CD4-positive, CD25-positive, alpha-beta regulatory T cell (primary cell): ENCODE measurements at regions not wholly inside any gene's neighbourhood (a gene's known extent, or its start where the extent isn't known, plus 50 kb on each side); places are given as distances from the start of the nearest gene placed in this dataset.

Source experiments
- ATAC-seq, 2 donors: fragments of 150-1000 bp; cut with Tn5 transposase; one replicate each; pipeline ENCODE4 v1.10.0; 2021; ENCODE audit warnings: low read depth in 2 of 2, moderate number of reproducible peaks in 2 of 2, moderate library complexity in 1 of 2
- DNase-seq, 3 donors: peaks; one replicate each; pipeline versions ENCODE4 v3.0.0 to v3.0.0-alpha.2; 2012 to 2022; ENCODE audit warnings: mixed read lengths in 1 of 3
- H3K27ac ChIP-seq: one replicate; pipeline ENCODE4 v1.7.0; 2013; ENCODE audit warnings: mild to moderate bottlenecking, low read length; ENCODE audit not compliant: insufficient read depth, poor library complexity, severe bottlenecking
- H3K27me3 ChIP-seq: one replicate; pipeline ENCODE4 v1.7.0; 2013; ENCODE audit warnings: low read length; ENCODE audit not compliant: control insufficient read depth, insufficient read depth
- H3K36me3 ChIP-seq: one replicate; pipeline ENCODE4 v1.7.0; 2013; ENCODE audit warnings: mild to moderate bottlenecking, low read length, moderate library complexity; ENCODE audit not compliant: control insufficient read depth, insufficient read depth
- H3K4me1 ChIP-seq: 2 replicates; pipeline ENCODE4 v1.7.0; 2013; ENCODE audit warnings: mild to moderate bottlenecking, low read length; ENCODE audit not compliant: insufficient read depth, control insufficient read depth, poor library complexity, severe bottlenecking
- H3K4me3 ChIP-seq: one replicate; pipeline ENCODE4 v1.7.0; 2013; ENCODE audit warnings: low read depth, mild to moderate bottlenecking, low read length, moderate library complexity
- H3K9me3 ChIP-seq, 2 experiments: 1 replicate in 1 of 2; 2 replicates in 1 of 2; pipeline ENCODE4 v1.7.0; 2013; ENCODE audit warnings: low read length in 2 of 2, mild to moderate bottlenecking in 1 of 2, moderate library complexity in 1 of 2; ENCODE audit not compliant: control insufficient read depth in 2 of 2
- H3K27ac Mint-ChIP-seq, 3 donors: one replicate each; pipeline ENCODE4 v1.8.0; 2020 to 2022; ENCODE audit warnings: mild to moderate bottlenecking in 3 of 3, mixed read lengths in 3 of 3, moderate library complexity in 2 of 3
- H3K27me3 Mint-ChIP-seq: one replicate; pipeline ENCODE4 v1.8.0; 2022; ENCODE audit warnings: mild to moderate bottlenecking, mixed read lengths
- H3K36me3 Mint-ChIP-seq: one replicate; pipeline ENCODE4 v1.8.0; 2020; ENCODE audit warnings: mixed read lengths
- H3K4me1 Mint-ChIP-seq, 4 donors: one replicate each; pipeline ENCODE4 v1.8.0; 2020 to 2022; ENCODE audit warnings: mixed read lengths in 4 of 4, mild to moderate bottlenecking in 1 of 4
- H3K4me3 Mint-ChIP-seq, 4 donors: one replicate each; pipeline ENCODE4 v1.8.0; 2020 to 2022; ENCODE audit warnings: mild to moderate bottlenecking in 4 of 4, mixed read lengths in 4 of 4, moderate library complexity in 3 of 4
- H3K9me3 Mint-ChIP-seq, 7 donors: one replicate each; pipeline ENCODE4 v1.8.0; 2020 to 2022; ENCODE audit warnings: mixed read lengths in 7 of 7, mild to moderate bottlenecking in 3 of 7, moderate library complexity in 2 of 7

- DNase-seq (no peak), ATAC-seq (no peak)
- Mint-ChIP-seq H3K27ac (no peak overlapping the region), H3K27me3 (no peaks in the 10 kb centered on the region), H3K4me1 (no peaks in the 10 kb centered on the region), H3K4me3 (no peak overlapping the region), H3K36me3 (no peaks in the 10 kb centered on the region), H3K9me3 (peaks cover 0 to 2% (median 0%) of the 10 kb centered on the region in 7 donors)
- Histone ChIP-seq H3K27me3 (no peaks in the 10 kb centered on the region), H3K27ac (no peak overlapping the region), H3K9me3 (no peaks in the 10 kb centered on the region), H3K36me3 (no peaks in the 10 kb centered on the region), H3K4me1 (no peaks in the 10 kb centered on the region), H3K4me3 (no peak overlapping the region)
Observed at GRCh38 chr2:18988631-18989232, 369.7 kb downstream of the OSR1 start.

- Histone ChIP-seq H3K27me3 (no peaks in the 10 kb centered on the region), H3K4me1 (no peaks in the 10 kb centered on the region), H3K9me3 (no peaks in the 10 kb centered on the region), H3K4me3 (no peak overlapping the region), H3K27ac (no peak overlapping the region), H3K36me3 (no peaks in the 10 kb centered on the region)
- Mint-ChIP-seq H3K4me1 (no peaks in the 10 kb centered on the region), H3K27ac (no peak overlapping the region), H3K4me3 (no peak overlapping the region), H3K36me3 (no peaks in the 10 kb centered on the region), H3K9me3 (peaks cover 0 to 2% (median 0%) of the 10 kb centered on the region in 7 donors), H3K27me3 (no peaks in the 10 kb centered on the region)
- ATAC-seq = no peak
- no peak for DNase-seq
Observed at GRCh38 chr2:18987592-18988073, 370.8 kb downstream of the OSR1 start.

GRCh38 chr2:18987016-18987415, 371.4 kb downstream of the OSR1 start:
- Histone ChIP-seq H3K36me3 (no peaks in the 10 kb centered on the region), H3K9me3 (no peaks in the 10 kb centered on the region), H3K4me1 (no peaks in the 10 kb centered on the region), H3K4me3 (no peak overlapping the region), H3K27me3 (no peaks in the 10 kb centered on the region), H3K27ac (no peak overlapping the region)
- DNase-seq = no peak
- no peaks in the 10 kb centered on the region for H3K27me3 Mint-ChIP-seq
- H3K27ac Mint-ChIP-seq = no peak overlapping the region
- no peaks in the 10 kb centered on the region for H3K4me1 Mint-ChIP-seq
- H3K9me3 Mint-ChIP-seq = peaks cover 0 to 2% (median 0%) of the 10 kb centered on the region in 7 donors
- H3K4me3 Mint-ChIP-seq = no peak overlapping the region
- H3K36me3 Mint-ChIP-seq = no peaks in the 10 kb centered on the region
- ATAC-seq = no peak

- Mint-ChIP-seq H3K9me3 (peaks cover 0 to 2% (median 0%) of the 10 kb centered on the region in 7 donors), H3K27me3 (no peaks in the 10 kb centered on the region), H3K36me3 (no peaks in the 10 kb centered on the region), H3K4me1 (no peaks in the 10 kb centered on the region), H3K27ac (no peak overlapping the region), H3K4me3 (no peak overlapping the region)
- no peak overlapping the region for H3K4me3 ChIP-seq
- H3K27ac ChIP-seq = no peak overlapping the region
- no peaks in the 10 kb centered on the region for H3K27me3 ChIP-seq
- no peaks in the 10 kb centered on the region for H3K36me3 ChIP-seq
- ATAC-seq (no peak), DNase-seq (no peak)
- H3K9me3 ChIP-seq = no peaks in the 10 kb centered on the region
- H3K4me1 ChIP-seq = no peaks in the 10 kb centered on the region
Observed at GRCh38 chr2:18986046-18986445, 372.4 kb downstream of the OSR1 start.

GRCh38 chr2:18980786-18981430, 377.5 kb downstream of the OSR1 start:
- no peaks in the 10 kb centered on the region for H3K9me3 ChIP-seq
- H3K27me3 Mint-ChIP-seq = no peaks in the 10 kb centered on the region
- no peaks in the 10 kb centered on the region for H3K4me1 Mint-ChIP-seq
- H3K9me3 Mint-ChIP-seq = peaks cover 0 to 5% (median 0%) of the 10 kb centered on the region in 7 donors
- no peaks in the 10 kb centered on the region for H3K36me3 Mint-ChIP-seq
- no peak overlapping the region for H3K4me3 ChIP-seq
- ATAC-seq (no peak), DNase-seq (no peak)
- no peak overlapping the region for H3K4me3 Mint-ChIP-seq
- H3K27ac ChIP-seq = no peak overlapping the region
- H3K4me1 ChIP-seq = no peaks in the 10 kb centered on the region
- H3K27me3 ChIP-seq = no peaks in the 10 kb centered on the region
- H3K27ac Mint-ChIP-seq = no peak overlapping the region
- no peaks in the 10 kb centered on the region for H3K36me3 ChIP-seq

- H3K27me3 ChIP-seq = no peaks in the 10 kb centered on the region
- Mint-ChIP-seq H3K4me1 (no peaks in the 10 kb centered on the region), H3K4me3 (no peak overlapping the region), H3K27me3 (no peaks in the 10 kb centered on the region), H3K36me3 (no peaks in the 10 kb centered on the region), H3K27ac (no peak overlapping the region), H3K9me3 (peaks cover 0 to 9% (median 0%) of the 10 kb centered on the region in 7 donors)
- no peak for DNase-seq
- no peaks in the 10 kb centered on the region for H3K9me3 ChIP-seq
- H3K36me3 ChIP-seq = no peaks in the 10 kb centered on the region
- H3K4me1 ChIP-seq = no peaks in the 10 kb centered on the region
- H3K4me3 ChIP-seq = no peak overlapping the region
- ATAC-seq = no peak
- no peak overlapping the region for H3K27ac ChIP-seq
Observed at GRCh38 chr2:18980104-18980785, 378.2 kb downstream of the OSR1 start.

- ATAC-seq (no peak), DNase-seq (no peak)
- Mint-ChIP-seq H3K36me3 (no peaks in the 10 kb centered on the region), H3K27ac (no peak overlapping the region), H3K9me3 (peaks cover 0 to 9% (median 1%) of the 10 kb centered on the region in 7 donors), H3K4me3 (no peak overlapping the region), H3K27me3 (no peaks in the 10 kb centered on the region), H3K4me1 (no peaks in the 10 kb centered on the region)
- H3K27me3 ChIP-seq = no peaks in the 10 kb centered on the region
- H3K36me3 ChIP-seq = no peaks in the 10 kb centered on the region
- no peak overlapping the region for H3K4me3 ChIP-seq
- H3K27ac ChIP-seq = no peak overlapping the region
- no peaks in the 10 kb centered on the region for H3K4me1 ChIP-seq
- no peaks in the 10 kb centered on the region for H3K9me3 ChIP-seq
Observed at GRCh38 chr2:18977409-18977808, 381.0 kb downstream of the OSR1 start.
